ENCODE measurements at regions not wholly inside any gene's neighbourhood (a gene's known extent, or its start where the extent isn't known, plus 50 kb on each side); places are given as distances from the start of the nearest gene placed in this dataset.

DNA sequence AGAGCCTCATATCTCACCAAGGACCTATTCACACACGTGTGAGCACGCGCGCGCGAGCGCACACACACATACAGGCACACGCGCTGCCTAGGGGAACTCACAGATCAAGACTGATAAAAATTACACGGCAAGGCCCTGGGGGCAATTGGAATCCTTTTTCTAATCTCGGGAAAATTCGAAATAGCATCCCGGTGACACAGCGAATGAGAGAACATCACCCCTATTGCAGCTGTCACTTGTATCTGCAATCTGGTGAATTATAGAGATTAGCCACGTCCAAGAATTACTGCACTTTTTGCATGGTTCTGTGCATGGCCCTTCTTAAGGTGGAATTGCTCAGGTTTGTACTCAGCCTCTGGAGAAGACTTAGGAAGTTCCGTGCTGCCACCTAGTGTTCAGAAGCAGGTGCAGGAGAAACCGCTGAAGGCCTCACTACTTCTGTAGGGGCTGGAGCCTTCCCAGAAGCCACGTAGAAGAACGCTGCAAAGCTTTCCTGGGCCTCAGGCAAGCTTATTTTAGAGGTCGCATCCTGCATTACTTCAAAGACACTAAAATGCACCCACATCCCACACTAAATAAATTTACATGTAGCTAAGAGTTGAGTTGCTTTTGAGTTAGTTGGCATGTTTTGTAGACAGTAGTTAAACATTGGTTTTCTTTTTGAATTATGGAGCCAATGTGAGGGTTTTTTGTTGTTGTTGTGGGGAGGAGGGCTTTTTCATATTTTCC, 229.2 kb upstream of the CAMK1G start:
- Mint-ChIP-seq H3K27ac (no peak overlapping the region), H3K27me3 (no peaks in the 10 kb centered on the region), H3K36me3 (no peaks in the 10 kb centered on the region), H3K4me1 (peaks cover 0 to 8% (median under 1%) of the 10 kb centered on the region in 4 donors), H3K4me3 (no peak overlapping the region), H3K9me3 (no peaks in the 10 kb centered on the region)
- peak; percentile 49 to 51 for ATAC-seq
- DNase-seq: peak in 7 of 10 donors; percentile 4 to 28 (median 13)
- POLR2A ChIA-PET: interaction anchor here (0.5 kb wide), 1 partner anchor 364 kb away, joined by 3 read pairs; no protein-coding TSS in a partner anchor

- H3K4me3 Mint-ChIP-seq: no peak overlapping the region
These were observed 228.7 kb upstream of the CAMK1G start for GRCh38 chr1:209354840-209355165.

GRCh38 chr1:209355415-209355814, 228.1 kb upstream of the CAMK1G start:
- no peak overlapping the region for H3K4me3 Mint-ChIP-seq
- H3K36me3 Mint-ChIP-seq: no peaks in the 10 kb centered on the region
- no peak for DNase-seq
- POLR2A ChIA-PET: no interaction called here
- no peaks in the 10 kb centered on the region for H3K9me3 Mint-ChIP-seq
- no peak overlapping the region for H3K27ac Mint-ChIP-seq
- no peak for ATAC-seq
- H3K27me3 Mint-ChIP-seq: peaks cover 0 to 4% (median 1%) of the 10 kb centered on the region in 5 donors
- H3K4me1 Mint-ChIP-seq: peaks cover 0 to 8% (median under 1%) of the 10 kb centered on the region in 4 donors

More at GRCh38 chr1:209354840-209355165, 228.7 kb upstream of the CAMK1G start:
- no peaks in the 10 kb centered on the region for H3K36me3 Mint-ChIP-seq
- H3K27me3 Mint-ChIP-seq: no peaks in the 10 kb centered on the region
- POLR2A ChIA-PET: interaction anchor here (0.5 kb wide), 1 partner anchor 364 kb away, joined by 3 read pairs; no protein-coding TSS in a partner anchor
- H3K9me3 Mint-ChIP-seq: no peaks in the 10 kb centered on the region
- no peak overlapping the region for H3K27ac Mint-ChIP-seq
- H3K4me1 Mint-ChIP-seq: peaks cover 0 to 8% (median under 1%) of the 10 kb centered on the region in 4 donors
- DNase-seq (no peak), ATAC-seq (no peak)

- Mint-ChIP-seq H3K27me3 (peaks cover 1 to 13% (median 6%) of the 10 kb centered on the region in 5 donors), H3K4me1 (peaks cover 0 to 8% (median under 1%) of the 10 kb centered on the region in 4 donors), H3K27ac (no peak overlapping the region), H3K36me3 (no peaks in the 10 kb centered on the region), H3K4me3 (no peak overlapping the region), H3K9me3 (no peaks in the 10 kb centered on the region)
- no peak for ATAC-seq
- POLR2A ChIA-PET: no interaction called here
- no peak for DNase-seq
These were observed 226.5 kb upstream of the CAMK1G start for GRCh38 chr1:209356976-209357377.

DNA sequence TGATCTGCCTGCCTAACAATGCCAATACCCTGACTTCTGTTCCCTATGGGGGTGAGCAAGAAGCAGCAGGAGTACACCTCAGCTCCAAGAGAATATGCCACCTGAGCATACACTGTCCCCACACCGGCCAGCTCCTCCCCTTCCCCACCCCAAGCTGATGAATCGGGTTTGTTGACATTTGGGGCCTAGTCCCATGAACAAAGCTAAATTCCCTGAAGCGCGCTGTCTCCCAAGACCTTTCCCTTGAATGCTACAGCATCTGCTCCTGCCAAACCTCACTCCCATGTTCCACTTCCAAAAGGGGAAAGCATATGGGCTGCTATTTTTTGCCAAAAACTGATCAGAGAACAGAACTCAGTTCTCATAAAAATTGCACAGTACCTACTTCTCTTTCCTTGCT, 220.4 kb upstream of the CAMK1G start:
- no peaks in the 10 kb centered on the region for H3K9me3 Mint-ChIP-seq
- no peaks in the 10 kb centered on the region for H3K4me1 Mint-ChIP-seq
- ATAC-seq: no peak
- peaks cover 3 to 36% (median 9%) of the 10 kb centered on the region in 5 donors for H3K27me3 Mint-ChIP-seq
- no peak for DNase-seq
- no peaks in the 10 kb centered on the region for H3K36me3 Mint-ChIP-seq
- H3K27ac Mint-ChIP-seq: no peak overlapping the region
- no peak overlapping the region for H3K4me3 Mint-ChIP-seq
- POLR2A ChIA-PET: no interaction called here

DNA sequence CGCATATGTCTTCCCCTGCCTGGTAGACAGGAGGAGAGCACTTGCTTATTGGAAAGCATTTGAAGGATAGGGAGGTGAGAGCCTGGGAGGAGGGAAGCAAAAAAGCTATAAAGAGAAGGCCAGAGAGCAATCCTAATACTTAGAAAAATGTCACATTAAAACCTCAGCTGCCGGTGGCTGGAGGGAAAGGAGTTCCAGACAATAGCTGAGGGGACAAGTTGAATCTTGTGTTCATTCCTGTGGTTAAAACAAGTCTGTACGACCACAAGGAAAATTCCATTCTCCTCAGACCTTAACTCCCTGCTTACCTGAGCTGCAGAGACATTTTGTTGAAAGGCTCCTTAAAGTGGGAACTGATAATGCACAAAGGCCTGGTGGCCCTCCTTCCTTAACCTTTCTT, 218.8 kb upstream of the CAMK1G start:
- Mint-ChIP-seq H3K27me3 (peaks cover 5 to 46% (median 9%) of the 10 kb centered on the region in 5 donors), H3K27ac (no peak overlapping the region), H3K36me3 (no peaks in the 10 kb centered on the region), H3K4me3 (no peak overlapping the region), H3K9me3 (no peaks in the 10 kb centered on the region), H3K4me1 (no peaks in the 10 kb centered on the region)
- no peak for DNase-seq
- no peak for ATAC-seq
- POLR2A ChIA-PET: no interaction called here

DNA sequence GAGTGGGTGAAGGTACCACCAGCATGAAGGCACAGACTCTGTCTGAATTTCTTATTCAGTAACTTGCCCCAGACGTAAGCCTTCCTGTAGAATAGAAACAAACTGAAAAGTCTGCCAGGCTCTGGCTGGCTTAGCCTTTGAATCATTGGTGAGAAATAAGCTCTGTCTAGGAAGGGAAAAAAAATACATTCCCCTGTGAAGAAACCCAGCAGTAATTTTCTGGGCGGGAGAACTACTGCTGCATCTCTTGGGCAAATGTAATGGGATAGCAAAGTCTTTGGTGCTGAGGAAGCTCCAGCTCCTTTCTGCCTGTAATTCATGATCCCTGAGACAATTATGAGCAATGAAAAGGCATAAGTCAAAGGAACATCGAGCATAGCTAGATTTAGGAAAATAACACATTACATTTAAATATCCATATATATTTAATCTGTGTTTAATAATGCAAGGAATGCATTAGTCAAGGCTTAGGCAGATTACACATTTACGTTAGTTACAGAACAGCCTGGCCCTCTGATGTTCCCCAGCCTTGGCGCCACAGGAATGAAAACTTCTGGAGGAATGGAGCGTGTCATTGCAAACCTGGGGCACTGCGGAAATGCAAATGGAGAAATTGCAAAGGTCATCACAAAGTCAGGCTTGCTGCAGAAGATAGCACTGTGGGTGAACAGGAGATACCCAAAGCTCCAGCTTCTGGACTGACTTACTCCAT, 216.3 kb upstream of the CAMK1G start:
- H3K9me3 Mint-ChIP-seq: no peaks in the 10 kb centered on the region
- no peak for ATAC-seq
- DNase-seq: no peak
- H3K4me1 Mint-ChIP-seq: no peaks in the 10 kb centered on the region
- POLR2A ChIA-PET: no interaction called here
- H3K27ac Mint-ChIP-seq: no peak overlapping the region
- H3K27me3 Mint-ChIP-seq: peaks cover 2 to 32% (median 5%) of the 10 kb centered on the region in 5 donors
- no peaks in the 10 kb centered on the region for H3K36me3 Mint-ChIP-seq
- no peak overlapping the region for H3K4me3 Mint-ChIP-seq

GRCh38 chr1:209368864-209369598, 214.5 kb upstream of the CAMK1G start:
- Mint-ChIP-seq H3K36me3 (no peaks in the 10 kb centered on the region), H3K9me3 (no peaks in the 10 kb centered on the region), H3K27ac (no peak overlapping the region), H3K4me1 (no peaks in the 10 kb centered on the region), H3K27me3 (peaks cover 2 to 32% (median 5%) of the 10 kb centered on the region in 5 donors), H3K4me3 (no peak overlapping the region)
- no peak for DNase-seq
- no peak for ATAC-seq
- POLR2A ChIA-PET: no interaction called here

DNA sequence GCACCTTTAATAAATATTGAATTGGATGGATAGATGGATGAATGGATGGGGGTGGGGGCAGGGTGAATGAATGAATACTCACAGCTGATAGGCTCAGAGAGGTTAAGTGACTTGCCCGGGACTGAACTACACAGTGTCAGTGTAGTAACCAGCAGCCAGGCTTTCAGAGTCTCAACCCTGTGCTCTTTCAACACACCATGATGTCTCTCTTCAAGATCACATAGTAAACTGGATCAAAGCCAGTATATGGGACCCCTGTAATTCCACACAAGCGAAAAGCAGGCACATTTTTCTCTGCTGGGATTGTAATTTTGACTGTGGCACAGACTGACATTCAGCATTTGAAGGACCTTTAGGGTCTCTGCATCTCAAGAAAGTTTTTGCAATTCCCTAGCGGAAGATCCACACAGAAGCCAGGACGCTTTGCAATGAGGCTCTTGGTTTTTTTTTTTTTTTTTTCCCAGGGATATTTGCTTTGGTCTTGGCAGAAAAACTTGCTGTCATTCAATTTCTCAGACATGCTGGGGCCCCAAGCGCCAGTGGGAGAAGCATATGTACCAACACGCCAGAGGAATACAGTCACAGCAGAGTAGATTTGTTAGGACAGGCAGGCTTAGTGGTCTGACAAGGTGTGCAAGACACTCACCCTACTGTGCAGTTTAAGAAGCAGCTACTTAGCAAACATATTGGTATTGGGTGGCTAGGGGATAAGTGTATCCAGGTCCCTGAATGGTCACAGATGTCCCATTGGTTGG, 213.1 kb upstream of the CAMK1G start:
- Mint-ChIP-seq H3K36me3 (no peaks in the 10 kb centered on the region), H3K27ac (no peak overlapping the region), H3K4me3 (no peak overlapping the region), H3K27me3 (peaks cover 0 to 21% (median 4%) of the 10 kb centered on the region in 5 donors), H3K9me3 (no peaks in the 10 kb centered on the region), H3K4me1 (no peaks in the 10 kb centered on the region)
- ATAC-seq: no peak
- DNase-seq: no peak
- POLR2A ChIA-PET: no interaction called here

DNA sequence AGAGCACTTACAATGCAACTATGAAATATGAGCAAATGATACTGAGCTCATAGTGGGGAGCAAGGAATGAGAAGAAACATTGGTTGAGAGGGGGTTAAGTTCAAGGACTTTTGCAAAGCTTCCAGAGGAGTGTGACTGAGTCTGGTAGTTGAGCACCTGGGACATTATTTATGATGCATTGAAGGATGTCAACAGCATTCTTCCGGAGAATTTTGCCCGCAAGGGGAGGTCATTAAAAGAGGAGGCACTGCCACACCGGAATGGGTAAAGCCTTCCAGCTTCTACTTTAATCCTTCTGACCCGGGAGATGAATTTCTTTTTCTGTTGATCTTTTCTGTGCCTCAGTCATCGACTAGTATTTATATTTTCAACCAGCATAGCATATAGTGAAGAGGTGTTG, 208.4 kb upstream of the CAMK1G start:
- H3K4me1 Mint-ChIP-seq: no peaks in the 10 kb centered on the region
- no peak for ATAC-seq
- POLR2A ChIA-PET: no interaction called here
- H3K27ac Mint-ChIP-seq: no peak overlapping the region
- no peak for DNase-seq
- H3K27me3 Mint-ChIP-seq: peaks cover 0 to 8% (median 2%) of the 10 kb centered on the region in 5 donors
- H3K4me3 Mint-ChIP-seq: no peak overlapping the region
- no peaks in the 10 kb centered on the region for H3K9me3 Mint-ChIP-seq
- H3K36me3 Mint-ChIP-seq: no peaks in the 10 kb centered on the region

GRCh38 chr1:209375671-209376365, 207.7 kb upstream of the CAMK1G start:
- Mint-ChIP-seq H3K4me3 (no peak overlapping the region), H3K9me3 (no peaks in the 10 kb centered on the region), H3K27ac (no peak overlapping the region), H3K27me3 (peaks cover 0 to 8% (median 2%) of the 10 kb centered on the region in 5 donors), H3K36me3 (no peaks in the 10 kb centered on the region), H3K4me1 (no peaks in the 10 kb centered on the region)
- POLR2A ChIA-PET: no interaction called here
- no peak for ATAC-seq
- no peak for DNase-seq

DNA sequence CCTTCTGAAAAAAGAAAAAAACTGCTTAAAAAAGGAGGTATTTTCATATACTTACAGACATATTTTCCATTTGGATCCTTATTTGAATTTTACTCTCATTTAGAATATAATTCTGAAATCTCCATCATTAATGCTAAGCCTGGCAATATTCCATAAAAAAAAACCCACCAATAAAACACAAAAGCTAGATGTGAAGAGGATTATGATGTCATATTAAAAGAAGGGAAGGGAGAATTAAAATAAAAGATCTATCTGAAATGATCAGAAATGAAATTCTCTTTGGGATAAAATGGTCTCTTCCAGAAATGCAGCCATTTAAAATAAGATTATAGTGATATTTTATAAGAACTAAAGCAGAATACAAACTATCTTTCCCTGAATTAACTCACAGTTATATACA, 206.7 kb upstream of the CAMK1G start:
- no peak for DNase-seq
- ATAC-seq: no peak
- POLR2A ChIA-PET: no interaction called here
- H3K27me3 Mint-ChIP-seq: peaks cover 0 to 8% (median 2%) of the 10 kb centered on the region in 5 donors
- no peaks in the 10 kb centered on the region for H3K9me3 Mint-ChIP-seq
- no peak overlapping the region for H3K4me3 Mint-ChIP-seq
- no peaks in the 10 kb centered on the region for H3K36me3 Mint-ChIP-seq
- H3K27ac Mint-ChIP-seq: no peak overlapping the region
- no peaks in the 10 kb centered on the region for H3K4me1 Mint-ChIP-seq

Measured in naive thymus-derived CD8-positive, alpha-beta T cell (primary cell).